Skin of body (tissue), 1 donor: ENCODE measurements at regions not wholly inside any gene's neighbourhood (a gene's known extent, or its start where the extent isn't known, plus 50 kb on each side); places are given as distances from the start of the nearest gene placed in this dataset.
"Not testable (repeated sequence)": the region's sequence is repeated elsewhere in the genome, so short reads cannot be mapped to it uniquely, and the experiment has no call there.

ENCODE experiments used
- DNase-seq: peaks from one replicate; lab custom pipeline; 2025; lab: John Stamatoyannopoulos, UW

GRCh38 chr10:22824984-22825383 lies 102.9 kb upstream of the ARMC3 start:
- DNase-seq = no peak

DNA sequence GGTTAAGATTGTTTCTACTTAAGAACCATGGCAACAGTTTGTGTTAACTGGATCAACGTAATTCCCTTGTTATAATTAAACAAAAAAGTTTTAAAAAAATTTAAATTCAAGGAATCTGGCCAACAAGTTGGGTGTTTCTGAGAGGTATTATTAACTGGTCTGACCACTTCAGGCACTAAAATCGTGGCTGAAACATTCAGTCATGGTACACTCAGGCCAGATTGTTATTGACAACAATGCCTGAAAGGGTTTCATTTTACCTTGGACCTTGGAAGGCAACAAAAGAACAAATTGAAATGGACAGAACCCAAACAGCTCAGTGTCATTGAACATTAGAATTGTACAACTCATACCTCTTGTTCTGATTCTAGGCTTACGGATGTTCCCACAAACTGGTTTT lies 103.3 kb upstream of the ARMC3 start:
- DNase-seq = no peak

DNA sequence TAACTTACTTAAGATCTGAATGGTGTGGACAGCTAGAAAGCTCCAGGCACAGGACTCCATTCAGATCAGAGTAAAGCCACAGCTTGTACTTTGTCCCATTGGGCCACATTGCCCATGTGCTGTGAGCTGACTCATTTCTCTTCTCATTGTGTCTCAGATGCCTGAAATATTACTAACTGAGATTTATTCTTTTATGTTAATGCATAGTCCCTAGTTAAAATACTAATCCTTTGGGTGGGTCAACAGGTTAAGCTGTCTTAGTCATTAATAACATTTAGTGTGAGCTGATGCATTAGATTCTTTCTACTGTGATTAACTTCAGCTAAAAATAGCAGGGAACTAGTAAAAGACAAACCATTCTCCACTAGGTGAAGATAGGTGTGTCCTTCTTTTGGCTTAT lies 104.7 kb upstream of the ARMC3 start:
- no peak for DNase-seq

- DNase-seq = not testable (repeated sequence)
Measured at GRCh38 chr10:22821921-22822320, 105.9 kb upstream of the ARMC3 start.

DNA sequence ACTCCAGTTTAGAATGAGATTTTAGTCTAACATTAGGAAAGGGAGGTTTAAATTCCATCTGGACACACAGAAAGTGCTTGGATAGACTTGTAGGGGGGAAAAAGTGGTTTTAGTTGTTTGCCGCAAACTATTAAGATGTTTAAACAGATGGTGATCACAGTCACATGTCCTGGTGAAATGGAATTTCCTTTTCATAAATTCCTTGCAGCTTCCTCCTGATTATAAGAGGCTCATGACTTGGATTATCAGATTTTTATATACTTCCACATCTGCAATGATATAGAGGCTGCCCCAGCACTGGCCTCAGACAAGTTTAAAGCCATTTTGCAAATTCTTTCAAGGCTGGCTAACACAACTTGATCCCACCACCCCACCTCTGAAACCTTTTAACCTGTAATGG lies 106.4 kb upstream of the ARMC3 start:
- no peak for DNase-seq

DNA sequence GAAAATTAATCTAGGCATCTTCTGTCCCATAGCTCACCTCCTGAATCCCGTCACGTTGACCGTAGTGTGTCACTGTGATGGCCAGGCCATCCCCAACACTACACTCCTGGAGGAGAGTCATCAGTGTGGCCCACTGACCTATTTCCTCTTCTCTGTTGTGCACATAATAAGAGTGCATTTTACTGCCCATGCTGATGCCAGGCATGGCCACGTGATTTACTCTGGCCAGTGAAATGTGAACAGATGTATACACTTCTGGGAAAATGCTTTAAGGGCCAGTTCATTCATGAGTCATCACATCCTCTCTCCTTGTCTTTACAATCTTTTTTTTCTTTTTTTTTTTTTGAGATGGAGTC lies 101.9 kb upstream of the PIP4K2A start:
- no peak for DNase-seq

GRCh38 chr10:22810643-22811465 lies 96.5 kb upstream of the PIP4K2A start:
- no peak for DNase-seq

DNA sequence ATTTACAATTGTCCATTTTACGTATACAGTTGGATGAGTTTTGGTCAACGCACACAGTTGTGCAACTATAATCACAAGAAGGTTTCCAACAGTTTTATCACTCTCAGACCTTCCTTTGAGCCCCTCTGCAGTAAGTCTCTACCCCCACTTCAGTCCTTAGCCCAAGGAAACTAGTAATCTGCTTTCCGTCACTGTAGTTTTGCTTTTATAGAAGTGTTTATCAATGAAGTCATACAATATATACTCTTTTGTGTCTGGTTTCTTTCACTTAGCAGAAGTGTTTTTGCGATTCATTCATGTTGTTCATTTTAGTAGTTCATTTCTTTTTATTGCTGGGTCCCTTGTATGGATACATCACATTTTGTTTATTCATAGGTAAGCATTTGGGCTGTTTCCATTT lies 92.9 kb upstream of the PIP4K2A start:
- DNase-seq = no peak

- DNase-seq = peak; percentile 44
Measured at GRCh38 chr10:22805304-22805703, 90.9 kb upstream of the PIP4K2A start.

DNA sequence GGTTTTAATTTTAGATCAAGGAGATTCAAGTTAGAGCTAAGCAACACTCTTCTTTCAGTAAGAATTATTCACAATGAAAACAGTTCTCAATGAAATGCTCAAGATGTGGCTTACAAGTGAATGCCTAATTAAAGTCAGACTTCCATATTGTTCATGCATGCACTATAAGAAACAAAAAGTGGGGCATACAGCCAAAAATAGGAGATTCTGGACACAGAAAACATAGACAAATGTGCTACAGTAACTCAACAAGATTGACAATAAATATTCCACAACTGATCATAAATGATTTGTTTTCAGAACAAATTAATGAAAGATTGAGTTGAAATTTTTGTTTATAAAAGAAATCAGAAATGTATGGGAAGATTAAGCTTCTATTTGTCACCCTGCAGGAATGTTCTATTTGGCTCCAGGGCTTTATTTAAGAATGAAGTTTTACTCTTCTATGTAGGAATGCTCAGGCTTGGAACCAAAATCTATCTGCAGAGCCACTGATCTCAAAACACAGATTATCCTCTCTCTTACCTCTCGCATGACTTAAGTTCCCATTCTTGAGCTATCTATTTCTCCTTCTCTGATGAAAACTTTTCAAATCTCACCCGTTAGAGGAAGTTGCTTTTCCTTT lies 89.0 kb upstream of the PIP4K2A start:
- peak; percentile 96 for DNase-seq

DNA sequence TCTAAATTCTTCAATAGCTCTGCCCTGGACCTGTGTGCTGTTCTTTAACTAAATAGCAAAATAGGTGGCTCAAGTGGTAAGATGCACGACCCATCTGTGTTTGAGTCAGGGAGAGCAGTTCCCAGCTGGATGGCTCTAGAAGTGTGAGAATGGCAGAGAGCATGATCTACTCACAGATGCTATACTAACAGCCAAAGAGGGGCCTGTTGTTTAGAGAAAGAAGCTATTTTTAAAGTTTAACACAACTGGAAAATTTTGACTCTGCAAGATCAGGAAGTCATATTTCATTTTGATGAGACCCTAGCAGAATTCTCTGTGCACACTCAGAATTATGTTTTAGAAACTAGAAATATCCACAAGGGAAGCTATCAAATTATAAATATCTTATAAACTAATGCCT lies 87.4 kb upstream of the PIP4K2A start:
- DNase-seq = peak; percentile 66

- DNase-seq = not testable (repeated sequence)
Measured at GRCh38 chr10:22797796-22798195, 83.4 kb upstream of the PIP4K2A start.

DNA sequence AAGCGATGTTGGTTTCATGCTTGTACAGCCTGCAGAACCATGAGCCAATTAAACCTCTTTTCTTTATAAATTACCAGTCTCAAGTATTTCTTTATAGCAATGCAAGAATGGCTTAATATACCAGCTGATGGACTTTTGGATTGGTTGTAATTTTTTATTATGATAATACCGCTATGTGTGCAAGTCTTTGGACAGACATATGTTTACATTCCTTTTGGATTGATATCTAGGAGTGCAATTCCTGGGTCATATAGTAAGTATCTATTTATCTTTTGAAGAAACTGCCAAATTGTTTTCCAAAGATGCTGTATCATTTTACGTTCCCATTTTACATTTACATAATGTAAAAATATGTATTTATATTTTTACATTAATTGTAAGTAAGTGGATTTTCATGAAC lies 81.2 kb upstream of the PIP4K2A start:
- no peak for DNase-seq

GRCh38 chr10:22792161-22792560 lies 77.8 kb upstream of the PIP4K2A start:
- no peak for DNase-seq

- no peak for DNase-seq
Measured at GRCh38 chr10:22791665-22792064, 77.3 kb upstream of the PIP4K2A start.

DNA sequence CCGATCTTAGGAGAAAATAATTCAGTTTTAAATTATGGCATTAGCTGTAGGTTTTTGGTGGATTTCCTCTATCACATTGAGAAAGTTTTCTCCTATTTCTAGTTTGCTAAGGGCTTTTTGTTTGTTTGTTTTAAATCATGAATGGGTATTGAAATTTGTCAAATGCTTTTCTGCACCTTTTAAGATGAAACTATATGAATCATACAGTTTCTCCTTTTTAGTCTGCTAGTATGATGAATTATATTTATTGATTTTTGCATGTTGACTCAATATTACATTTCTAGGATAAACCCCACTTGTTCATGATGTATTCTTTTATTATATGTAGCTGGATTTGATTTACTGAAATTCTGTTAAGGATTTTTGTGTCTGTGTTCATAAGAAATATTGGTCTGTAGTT lies 70.3 kb upstream of the PIP4K2A start:
- DNase-seq = no peak

GRCh38 chr10:22783807-22784206 lies 69.4 kb upstream of the PIP4K2A start:
- no peak for DNase-seq

DNA sequence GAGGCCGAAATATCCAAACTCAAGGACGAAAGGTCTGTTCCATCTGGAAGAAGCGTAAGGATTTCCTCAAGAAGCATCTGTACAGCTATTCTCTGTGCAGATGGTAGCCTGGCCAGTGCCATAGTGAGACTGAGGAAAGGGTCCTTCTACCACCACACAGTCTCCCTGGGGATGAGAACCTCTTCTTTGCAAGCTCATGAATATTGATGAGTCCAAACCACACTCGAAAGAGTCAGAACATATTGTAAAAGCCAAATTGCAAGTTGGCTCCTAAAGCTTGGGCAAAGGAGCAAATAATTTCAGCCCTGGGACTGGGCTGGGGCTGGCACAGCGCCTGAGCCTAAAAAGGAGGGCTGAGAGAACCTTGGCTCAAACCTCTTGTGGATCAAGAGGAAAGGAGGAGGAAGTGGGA lies 66.1 kb upstream of the PIP4K2A start:
- no peak for DNase-seq

DNA sequence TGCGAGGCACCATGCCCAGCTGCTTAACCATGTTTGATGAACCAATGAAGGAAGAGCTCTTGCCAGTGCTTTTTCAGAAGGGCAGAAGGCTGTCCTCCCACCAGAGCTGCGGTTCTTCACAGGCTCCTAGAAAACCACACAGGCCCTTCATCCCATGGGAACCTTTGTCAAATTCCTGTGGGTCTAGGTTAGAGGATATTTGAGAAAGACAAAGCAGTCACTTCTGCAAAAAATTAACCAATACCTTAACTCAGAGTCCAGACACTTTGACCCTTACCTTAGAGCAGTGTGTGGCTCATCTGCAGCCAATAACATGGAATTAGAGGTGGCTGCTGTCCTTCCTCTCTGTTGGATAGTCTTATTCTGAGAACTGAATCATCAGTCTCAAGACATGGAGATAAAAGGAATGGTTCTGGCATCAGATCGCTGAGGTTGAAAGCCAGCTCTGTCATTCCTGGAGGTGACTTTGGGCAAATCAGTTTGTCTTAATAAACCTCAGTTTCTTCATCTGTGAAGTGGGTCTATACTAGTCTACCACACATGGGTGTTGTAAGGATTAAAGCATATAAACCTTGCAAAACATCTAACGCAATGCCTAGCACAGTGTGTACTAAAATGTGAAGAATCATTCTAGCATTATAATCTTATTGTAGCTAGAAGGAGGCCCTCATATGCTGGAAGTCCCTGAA lies 65.1 kb upstream of the PIP4K2A start:
- DNase-seq = no peak

DNA sequence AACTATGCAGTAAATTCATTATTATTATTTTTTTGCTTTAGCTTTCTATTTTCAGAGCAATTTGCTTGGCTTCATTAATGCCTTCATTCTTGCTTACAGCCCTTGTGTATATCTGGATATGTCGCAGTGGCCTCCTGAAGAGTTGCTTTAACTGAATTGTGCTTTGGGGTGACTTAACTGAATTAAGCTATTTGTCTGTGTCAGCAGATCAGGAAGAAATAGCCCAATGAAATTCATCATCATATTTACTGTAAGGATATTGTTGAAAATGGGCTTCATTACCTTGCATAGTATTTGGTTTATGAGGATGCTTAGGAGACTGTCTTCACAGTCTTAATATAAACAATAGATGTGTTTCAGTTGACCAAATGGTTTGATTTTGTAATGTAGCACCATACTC lies 59.7 kb upstream of the PIP4K2A start:
- DNase-seq = no peak

DNA sequence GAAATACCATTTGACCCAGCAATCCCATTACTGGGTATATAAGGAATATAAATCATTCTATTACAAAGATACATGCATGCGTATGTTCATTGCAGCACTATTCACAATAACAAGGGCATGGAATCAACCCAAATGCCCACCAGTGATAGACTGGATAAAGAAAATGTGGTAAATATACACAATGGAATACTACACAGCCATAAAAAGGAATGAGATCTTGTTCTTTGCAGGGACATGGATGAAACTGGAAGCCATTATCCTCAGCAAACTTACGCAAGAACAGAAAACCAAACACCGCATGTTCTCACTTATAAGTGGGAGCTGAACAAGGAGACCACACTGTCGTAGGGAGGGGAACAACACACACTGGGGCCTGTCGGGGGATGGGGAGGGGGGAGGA lies 57.3 kb upstream of the PIP4K2A start:
- not testable (repeated sequence) for DNase-seq

DNA sequence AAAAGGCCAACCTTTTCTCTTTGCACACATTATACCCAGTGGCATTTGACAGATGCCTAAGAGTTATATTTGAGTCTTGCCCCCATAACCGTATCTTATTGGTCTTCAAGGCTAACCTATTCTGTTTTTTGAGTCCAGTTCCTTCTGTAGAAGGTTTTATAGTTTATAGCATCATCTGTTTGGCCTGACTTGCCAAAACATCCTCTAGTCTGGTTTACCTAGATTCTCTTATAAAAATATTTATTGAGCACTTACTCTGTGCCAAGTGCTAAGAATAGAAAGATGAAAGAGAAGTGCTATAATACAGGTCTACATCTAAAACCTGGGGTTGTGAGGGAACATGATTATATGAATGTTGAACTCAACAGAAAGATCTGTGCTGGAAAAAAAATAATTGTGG lies 55.9 kb upstream of the PIP4K2A start:
- no peak for DNase-seq

DNA sequence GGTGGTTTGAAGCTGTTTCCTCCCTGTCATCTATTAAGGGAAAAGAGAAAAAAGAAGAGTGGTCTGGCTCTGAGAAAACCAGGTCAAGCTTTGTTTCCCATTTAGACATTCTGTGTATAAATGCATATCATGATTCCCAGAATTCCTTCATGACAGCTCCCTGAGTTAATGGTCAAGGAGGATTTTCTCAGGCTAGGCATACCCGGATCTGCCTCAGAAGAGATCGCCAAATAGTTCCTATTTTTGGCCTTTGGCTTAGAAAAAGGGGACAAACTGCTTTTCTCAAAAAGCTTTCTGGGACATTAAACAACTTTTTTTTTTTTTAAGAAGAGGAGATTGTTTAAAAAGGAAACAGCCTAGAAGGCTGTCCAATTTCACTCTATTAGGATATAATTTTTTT lies 53.5 kb upstream of the PIP4K2A start:
- DNase-seq = no peak
